AG09319 (cell line): ENCODE measurements at regions not wholly inside any gene's neighbourhood (a gene's known extent, or its start where the extent isn't known, plus 50 kb on each side); places are given as distances from the start of the nearest gene placed in this dataset.
"Not testable (repeated sequence)": the region's sequence is repeated elsewhere in the genome, so short reads cannot be mapped to it uniquely, and the experiment has no call there.

ENCODE experiments used
- DNase-seq: peaks from one replicate; pipeline ENCODE4 v3.0.0-alpha.2; 2010; ENCODE audit warnings: low read depth; ENCODE audit errors: extremely low read depth
- CTCF ChIP-seq: IDR thresholded peaks from 2 replicates; pipeline ENCODE4 v1.5.1; 2011; ENCODE audit warnings: low read depth, mild to moderate bottlenecking, inconsistent platforms, low read length, moderate library complexity

- no peak for DNase-seq
- peak; percentile 58 for TF ChIP-seq CTCF
These were observed 76.2 kb upstream of the CCDC71L start for GRCh38 chr7:106737202-106737562.

- no peak for DNase-seq
These were observed 79.8 kb upstream of the CCDC71L start for GRCh38 chr7:106740806-106741205.

GRCh38 chr7:106744563-106745091, 83.7 kb upstream of the CCDC71L start:
- DNase-seq: no peak
- no peak for TF ChIP-seq CTCF

More at GRCh38 chr7:106740806-106741205, 79.8 kb upstream of the CCDC71L start:
- TF ChIP-seq CTCF: no peak

GRCh38 chr7:106747301-106747700, 86.3 kb upstream of the CCDC71L start:
- not testable (repeated sequence) for DNase-seq

GRCh38 chr7:106747804-106748203, 86.8 kb upstream of the CCDC71L start:
- no peak for DNase-seq

GRCh38 chr7:106749165-106749564, 88.2 kb upstream of the CCDC71L start:
- no peak for TF ChIP-seq CTCF

More at GRCh38 chr7:106747804-106748203, 86.8 kb upstream of the CCDC71L start:
- TF ChIP-seq CTCF: no peak

GRCh38 chr7:106750773-106751172, 89.8 kb upstream of the CCDC71L start:
- TF ChIP-seq CTCF: no peak
- DNase-seq: no peak

More at GRCh38 chr7:106749165-106749564, 88.2 kb upstream of the CCDC71L start:
- no peak for DNase-seq

GRCh38 chr7:106752367-106752766, 91.4 kb upstream of the CCDC71L start:
- no peak for DNase-seq
- no peak for TF ChIP-seq CTCF

GRCh38 chr7:106755024-106755423, 94.1 kb upstream of the CCDC71L start:
- not testable (repeated sequence) for DNase-seq
